ENCODE measurements at regions not wholly inside any gene's neighbourhood (a gene's known extent, or its start where the extent isn't known, plus 50 kb on each side); places are given as distances from the start of the nearest gene placed in this dataset.

DNA sequence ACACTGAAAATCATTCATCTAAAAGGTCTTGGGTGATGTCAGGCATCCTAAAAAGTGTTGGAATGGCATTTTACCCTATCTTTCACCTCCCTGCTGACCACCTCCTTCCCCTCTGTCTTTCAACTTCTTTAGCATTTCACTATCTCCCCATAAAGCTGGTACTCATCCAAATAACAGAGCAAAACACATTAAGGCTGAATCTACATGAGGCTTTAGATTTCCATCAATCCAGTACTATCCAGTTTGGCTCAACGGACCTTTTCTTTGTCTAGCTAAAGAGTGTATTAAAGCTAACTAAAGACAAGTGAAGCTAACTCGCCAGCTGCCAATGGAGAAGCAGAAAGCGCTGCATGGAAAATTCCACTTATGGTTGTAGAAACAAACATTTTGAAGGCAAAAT lies 122.5 kb upstream of the NCKAP5 start:
- Histone ChIP-seq H3K9me3 (ENCODE audit: control insufficient read depth, low read length) (peaks cover 6% of the 10 kb centered on the region), H3K4me3 (ENCODE audit: low read length) (no peak overlapping the region), H3K36me3 (ENCODE audit: control insufficient read depth, insufficient read depth, low read length, severe bottlenecking) (no peaks in the 10 kb centered on the region), H3K27me3 (replicated peaks; ENCODE audit: control insufficient read depth, insufficient read depth, low read length) (peaks cover 17% of the 10 kb centered on the region), H3K4me1 (ENCODE audit: control insufficient read depth, insufficient read depth, low read length) (no peaks in the 10 kb centered on the region), H3K9ac (ENCODE audit: low read length) (no peak overlapping the region)
- no peak for DNase-seq (ENCODE audit: low read depth)

DNA sequence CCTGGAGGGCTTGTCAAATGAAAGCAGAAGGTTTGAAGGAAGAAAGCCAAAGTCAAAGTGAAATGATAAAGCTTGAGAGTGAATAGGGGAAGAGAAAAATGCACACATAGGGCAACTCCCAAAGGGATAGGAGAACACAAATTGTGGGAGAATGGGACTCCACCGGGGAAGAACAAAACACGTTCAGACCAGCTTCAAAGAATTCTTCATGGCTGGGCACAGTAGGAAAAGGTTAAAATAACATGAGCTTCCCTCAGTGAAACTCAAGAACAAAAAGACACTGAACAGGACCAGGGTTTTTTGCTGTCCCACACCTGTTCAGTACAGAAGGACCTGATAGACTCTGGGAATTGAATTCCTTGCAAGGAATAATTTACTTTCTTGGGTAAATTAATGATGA lies 123.1 kb upstream of the NCKAP5 start:
- Histone ChIP-seq H3K36me3 (ENCODE audit: control insufficient read depth, insufficient read depth, low read length, severe bottlenecking) (no peaks in the 10 kb centered on the region), H3K4me3 (ENCODE audit: low read length) (no peak overlapping the region), H3K27me3 (replicated peaks; ENCODE audit: control insufficient read depth, insufficient read depth, low read length) (peaks cover 14% of the 10 kb centered on the region), H3K9me3 (ENCODE audit: control insufficient read depth, low read length) (peaks cover 6% of the 10 kb centered on the region), H3K9ac (ENCODE audit: low read length) (no peak overlapping the region), H3K4me1 (ENCODE audit: control insufficient read depth, insufficient read depth, low read length) (no peaks in the 10 kb centered on the region)
- no peak for DNase-seq (ENCODE audit: low read depth)

DNA sequence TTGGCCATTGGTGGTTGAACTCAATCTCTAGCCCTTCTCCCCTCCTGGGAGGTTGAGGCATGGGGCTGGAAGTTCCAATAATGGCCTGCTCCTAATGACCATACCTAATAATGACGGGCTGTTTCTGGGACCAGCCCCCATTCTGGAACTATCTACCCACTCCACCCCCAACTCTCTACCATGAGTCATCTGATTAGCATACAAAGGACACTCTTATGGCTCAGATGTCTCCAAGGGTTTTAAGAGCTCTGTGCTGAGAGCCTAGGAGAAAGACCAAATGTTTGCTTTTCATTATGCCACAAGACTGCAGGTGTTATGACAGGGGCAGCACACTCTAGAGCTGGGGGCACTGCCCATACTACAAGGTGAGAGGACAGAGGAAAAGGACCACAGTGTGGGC lies 137.0 kb upstream of the NCKAP5 start:
- no peaks in the 10 kb centered on the region for H3K4me1 ChIP-seq (ENCODE audit: control insufficient read depth, insufficient read depth, low read length)
- H3K9ac ChIP-seq (ENCODE audit: low read length), result no peak overlapping the region
- no peaks in the 10 kb centered on the region for H3K36me3 ChIP-seq (ENCODE audit: control insufficient read depth, insufficient read depth, low read length, severe bottlenecking)
- peaks cover 13% of the 10 kb centered on the region for H3K9me3 ChIP-seq (ENCODE audit: control insufficient read depth, low read length)
- DNase-seq (ENCODE audit: low read depth), result no peak
- no peaks in the 10 kb centered on the region for H3K27me3 ChIP-seq (replicated peaks; ENCODE audit: control insufficient read depth, insufficient read depth, low read length)
- H3K4me3 ChIP-seq (ENCODE audit: low read length), result no peak overlapping the region

DNA sequence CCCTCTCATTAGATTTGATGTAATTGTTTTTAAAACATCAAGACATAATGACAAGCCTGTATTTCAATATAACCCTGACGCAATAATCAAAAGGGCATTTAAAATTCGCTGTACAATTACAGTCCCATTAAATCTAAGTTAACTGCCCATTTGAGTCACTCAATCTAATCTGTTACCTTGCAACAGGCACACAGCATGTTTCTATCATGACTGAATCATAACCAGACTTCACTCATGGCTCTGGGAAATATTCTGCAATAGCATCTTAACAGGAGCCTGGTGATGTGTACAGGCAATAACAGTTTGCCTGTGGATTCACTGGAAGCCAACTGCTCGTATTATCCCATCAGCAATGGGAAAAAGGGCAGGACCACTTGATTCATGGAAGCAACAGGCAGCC lies 142.3 kb upstream of the NCKAP5 start:
- H3K36me3 ChIP-seq (ENCODE audit: control insufficient read depth, insufficient read depth, low read length, severe bottlenecking), result no peaks in the 10 kb centered on the region
- H3K4me1 ChIP-seq (ENCODE audit: control insufficient read depth, insufficient read depth, low read length), result no peaks in the 10 kb centered on the region
- H3K9ac ChIP-seq (ENCODE audit: low read length), result no peak overlapping the region
- no peak overlapping the region for H3K4me3 ChIP-seq (ENCODE audit: low read length)
- H3K27me3 ChIP-seq (replicated peaks; ENCODE audit: control insufficient read depth, insufficient read depth, low read length), result no peaks in the 10 kb centered on the region
- H3K9me3 ChIP-seq (ENCODE audit: control insufficient read depth, low read length), result peaks cover 13% of the 10 kb centered on the region
- no peak for DNase-seq (ENCODE audit: low read depth)

DNA sequence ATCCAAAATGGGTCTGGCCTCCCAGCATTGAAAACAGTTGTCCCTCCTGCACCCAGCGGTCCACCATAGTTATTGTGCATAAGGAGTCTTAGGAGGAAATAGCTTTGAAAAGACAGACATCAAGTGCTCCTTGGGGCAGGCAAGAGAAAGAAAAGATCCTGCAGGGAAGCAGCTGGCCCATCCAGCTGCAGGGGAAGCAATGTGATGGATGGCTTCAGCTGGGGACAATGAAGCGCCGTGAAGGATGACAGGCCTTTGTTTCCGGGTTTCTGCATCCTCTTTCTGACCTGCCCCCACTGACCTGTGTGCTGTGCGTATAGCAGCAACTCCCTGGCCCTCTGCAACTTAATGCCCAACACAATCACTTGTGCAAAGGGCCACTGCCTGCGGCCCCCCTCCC lies 142.9 kb upstream of the NCKAP5 start:
- Histone ChIP-seq H3K27me3 (replicated peaks; ENCODE audit: control insufficient read depth, insufficient read depth, low read length) (no peaks in the 10 kb centered on the region), H3K36me3 (ENCODE audit: control insufficient read depth, insufficient read depth, low read length, severe bottlenecking) (no peaks in the 10 kb centered on the region)
- no peak for DNase-seq (ENCODE audit: low read depth)

DNA sequence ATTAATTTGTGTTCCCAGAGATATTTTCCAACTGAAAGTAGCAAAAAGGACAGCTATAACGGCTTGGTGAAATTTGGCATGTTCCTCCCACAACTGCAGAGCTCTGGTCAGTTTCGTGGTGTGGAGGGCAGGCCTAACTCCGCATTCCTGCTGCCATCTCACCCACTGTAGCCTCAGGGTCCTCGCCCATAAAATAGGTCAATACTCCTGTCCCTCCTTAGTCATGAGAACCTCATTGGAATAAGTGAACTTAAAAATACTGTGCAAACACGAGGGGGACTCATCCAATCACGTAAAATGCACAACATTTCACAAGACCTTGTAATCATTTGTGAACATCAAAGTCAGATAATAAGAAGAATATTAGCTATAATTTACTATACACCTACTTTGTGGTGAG lies 143.5 kb upstream of the NCKAP5 start:
- no peaks in the 10 kb centered on the region for H3K36me3 ChIP-seq (ENCODE audit: control insufficient read depth, insufficient read depth, low read length, severe bottlenecking)
- H3K9ac ChIP-seq (ENCODE audit: low read length), result no peak overlapping the region
- no peaks in the 10 kb centered on the region for H3K4me1 ChIP-seq (ENCODE audit: control insufficient read depth, insufficient read depth, low read length)
- peaks cover 13% of the 10 kb centered on the region for H3K9me3 ChIP-seq (ENCODE audit: control insufficient read depth, low read length)
- no peak overlapping the region for H3K4me3 ChIP-seq (ENCODE audit: low read length)
- H3K27me3 ChIP-seq (replicated peaks; ENCODE audit: control insufficient read depth, insufficient read depth, low read length), result no peaks in the 10 kb centered on the region
- DNase-seq (ENCODE audit: low read depth), result no peak

More for the DNA sequence above, 142.9 kb upstream of the NCKAP5 start:
- Histone ChIP-seq H3K4me1 (ENCODE audit: control insufficient read depth, insufficient read depth, low read length) (no peaks in the 10 kb centered on the region), H3K9ac (ENCODE audit: low read length) (no peak overlapping the region), H3K4me3 (ENCODE audit: low read length) (no peak overlapping the region), H3K9me3 (ENCODE audit: control insufficient read depth, low read length) (peaks cover 13% of the 10 kb centered on the region)

DNA sequence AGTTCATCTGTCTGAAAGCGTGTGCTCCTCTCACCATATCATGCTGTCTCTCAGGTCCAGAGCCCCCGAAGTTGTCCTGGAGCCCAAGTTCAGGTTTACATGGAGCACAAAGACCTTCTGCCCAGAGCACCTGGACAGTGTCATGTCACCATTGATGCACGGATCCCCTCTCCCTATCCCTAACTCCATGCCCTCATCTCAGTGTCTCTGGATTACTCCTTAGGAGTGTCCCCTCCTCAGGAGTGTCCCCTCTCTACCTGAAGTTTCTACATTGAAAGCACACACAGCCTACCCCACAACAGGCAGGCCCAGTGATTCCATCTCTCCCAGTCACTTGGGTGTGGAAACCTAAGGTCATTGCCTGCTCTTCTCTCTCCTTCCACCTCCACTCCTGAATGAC lies 144.1 kb upstream of the NCKAP5 start:
- DNase-seq (ENCODE audit: low read depth), result no peak
- no peaks in the 10 kb centered on the region for H3K4me1 ChIP-seq (ENCODE audit: control insufficient read depth, insufficient read depth, low read length)
- no peaks in the 10 kb centered on the region for H3K36me3 ChIP-seq (ENCODE audit: control insufficient read depth, insufficient read depth, low read length, severe bottlenecking)
- H3K9me3 ChIP-seq (ENCODE audit: control insufficient read depth, low read length), result peaks cover 13% of the 10 kb centered on the region
- H3K4me3 ChIP-seq (ENCODE audit: low read length), result no peak overlapping the region
- no peaks in the 10 kb centered on the region for H3K27me3 ChIP-seq (replicated peaks; ENCODE audit: control insufficient read depth, insufficient read depth, low read length)
- no peak overlapping the region for H3K9ac ChIP-seq (ENCODE audit: low read length)

DNA sequence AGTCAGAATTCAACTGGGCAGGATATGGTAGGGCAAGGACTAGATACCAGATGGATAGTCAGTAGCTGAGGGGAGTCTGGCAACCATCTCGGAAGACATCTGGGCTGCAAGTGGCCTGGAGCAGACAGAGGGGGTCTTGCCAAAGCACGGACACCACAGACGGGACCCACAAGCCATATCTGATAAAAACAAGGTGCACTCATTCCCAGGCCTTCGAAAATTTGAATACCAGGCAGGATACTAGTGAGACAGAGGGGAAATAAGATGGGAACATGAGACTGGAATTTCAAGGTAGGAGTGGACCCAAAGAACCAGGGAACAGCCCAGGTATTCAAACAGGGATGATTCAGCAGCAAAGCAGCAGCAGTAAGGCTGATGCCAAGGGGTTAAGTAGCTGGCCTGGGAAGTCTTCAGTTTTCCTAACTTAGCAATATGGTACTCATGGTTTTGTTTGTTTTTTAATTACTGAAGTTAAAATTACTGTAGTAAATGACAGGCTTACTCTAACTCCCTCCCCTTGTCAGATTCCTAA lies 144.9 kb upstream of the NCKAP5 start:
- Histone ChIP-seq H3K9ac (ENCODE audit: low read length) (no peak overlapping the region), H3K27me3 (replicated peaks; ENCODE audit: control insufficient read depth, insufficient read depth, low read length) (no peaks in the 10 kb centered on the region), H3K4me3 (ENCODE audit: low read length) (no peak overlapping the region), H3K36me3 (ENCODE audit: control insufficient read depth, insufficient read depth, low read length, severe bottlenecking) (no peaks in the 10 kb centered on the region), H3K4me1 (ENCODE audit: control insufficient read depth, insufficient read depth, low read length) (no peaks in the 10 kb centered on the region), H3K9me3 (ENCODE audit: control insufficient read depth, low read length) (peaks cover 13% of the 10 kb centered on the region)
- no peak for DNase-seq (ENCODE audit: low read depth)

DNA sequence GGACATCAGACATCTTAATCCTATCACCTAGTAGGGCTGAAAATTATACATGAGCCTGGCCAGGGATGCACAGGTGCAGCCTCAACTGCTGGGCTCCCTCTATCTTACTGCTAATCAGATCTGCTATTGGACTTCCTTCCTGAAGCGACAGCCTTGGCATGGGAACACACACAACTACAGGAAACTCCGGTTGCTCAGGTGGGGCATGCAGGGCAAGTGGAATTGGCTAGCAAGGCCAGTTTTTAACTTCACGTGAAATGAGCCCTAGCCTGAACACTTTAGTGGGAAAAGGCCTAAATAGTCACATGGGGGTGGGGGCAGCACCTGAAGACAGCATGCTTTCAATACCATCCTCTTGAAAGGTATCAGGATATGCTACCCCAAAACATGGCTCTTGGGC lies 147.9 kb upstream of the NCKAP5 start:
- Histone ChIP-seq H3K4me1 (ENCODE audit: control insufficient read depth, insufficient read depth, low read length) (peaks cover 4% of the 10 kb centered on the region), H3K9ac (ENCODE audit: low read length) (no peak overlapping the region), H3K9me3 (ENCODE audit: control insufficient read depth, low read length) (no peaks in the 10 kb centered on the region), H3K36me3 (ENCODE audit: control insufficient read depth, insufficient read depth, low read length, severe bottlenecking) (no peaks in the 10 kb centered on the region), H3K27me3 (replicated peaks; ENCODE audit: control insufficient read depth, insufficient read depth, low read length) (no peaks in the 10 kb centered on the region), H3K4me3 (ENCODE audit: low read length) (no peak overlapping the region)
- no peak for DNase-seq (ENCODE audit: low read depth)

DNA sequence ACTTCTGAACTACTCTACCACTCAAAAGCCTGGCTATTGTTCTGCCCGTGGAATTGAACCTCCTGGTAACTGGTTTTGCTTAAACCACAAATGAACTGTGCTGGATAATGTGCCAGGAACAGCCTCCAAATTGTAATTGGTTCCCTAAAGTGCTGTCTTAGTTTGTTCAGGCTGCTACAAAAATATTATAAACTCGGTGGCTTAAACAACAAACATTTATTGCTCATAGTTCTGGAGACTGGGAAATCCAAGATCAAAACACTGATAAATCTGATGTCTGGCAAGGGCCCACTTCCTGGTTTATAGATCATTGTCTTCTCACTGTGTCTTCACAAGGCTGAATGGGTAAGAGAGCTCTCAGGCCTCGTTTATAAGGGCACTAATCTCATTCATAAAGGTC lies 149.2 kb upstream of the NCKAP5 start:
- Histone ChIP-seq H3K9ac (ENCODE audit: low read length) (no peak overlapping the region), H3K4me1 (ENCODE audit: control insufficient read depth, insufficient read depth, low read length) (peaks cover 4% of the 10 kb centered on the region), H3K36me3 (ENCODE audit: control insufficient read depth, insufficient read depth, low read length, severe bottlenecking) (no peaks in the 10 kb centered on the region), H3K9me3 (ENCODE audit: control insufficient read depth, low read length) (no peaks in the 10 kb centered on the region), H3K4me3 (ENCODE audit: low read length) (no peak overlapping the region), H3K27me3 (replicated peaks; ENCODE audit: control insufficient read depth, insufficient read depth, low read length) (no peaks in the 10 kb centered on the region)
- DNase-seq (ENCODE audit: low read depth), result no peak

DNA sequence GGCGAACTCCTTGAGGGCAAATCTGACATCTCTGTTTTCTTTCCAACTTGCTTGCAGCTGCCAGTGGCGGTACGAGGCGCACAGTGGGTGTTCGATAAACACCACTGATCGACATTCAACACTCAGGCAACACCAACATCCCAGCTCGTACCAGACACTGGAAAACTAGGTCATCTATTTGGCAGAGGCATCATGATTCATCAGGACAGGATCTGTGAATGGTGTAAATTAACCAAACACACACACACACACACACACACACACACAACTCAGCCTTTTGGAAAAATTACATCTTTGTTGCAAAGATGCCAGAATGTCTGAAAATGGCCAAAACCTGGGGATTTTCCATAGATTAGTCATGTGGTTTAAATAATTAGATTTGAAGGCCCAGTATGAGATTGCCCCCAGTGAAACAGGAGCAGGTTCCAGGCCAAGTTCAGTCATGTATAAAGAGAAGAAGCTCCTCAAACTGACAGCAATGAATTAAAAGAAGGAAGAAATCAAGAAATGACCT lies 150.5 kb upstream of the NCKAP5 start:
- H3K9me3 ChIP-seq (ENCODE audit: control insufficient read depth, low read length), result no peaks in the 10 kb centered on the region

DNA sequence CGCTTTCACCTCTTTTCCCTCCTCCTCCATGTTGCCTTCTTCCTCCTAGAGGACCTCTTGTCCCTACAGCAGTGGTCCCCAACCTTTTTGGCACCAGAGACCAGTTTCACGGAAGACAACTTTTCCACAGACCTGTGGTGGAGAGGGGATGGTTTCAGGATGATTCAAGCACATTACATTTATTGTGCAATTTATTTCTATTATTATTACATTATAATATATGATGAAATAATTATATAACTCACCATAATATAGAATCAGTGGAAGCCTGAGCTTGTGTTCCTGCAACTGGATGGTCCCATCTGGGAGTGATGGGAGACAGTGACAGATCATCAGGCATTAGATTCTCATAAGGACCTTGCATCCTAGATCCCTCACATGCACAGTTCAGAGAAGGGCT lies 152.2 kb upstream of the NCKAP5 start:
- no peaks in the 10 kb centered on the region for H3K36me3 ChIP-seq (ENCODE audit: control insufficient read depth, insufficient read depth, low read length, severe bottlenecking)
- no peak overlapping the region for H3K9ac ChIP-seq (ENCODE audit: low read length)
- H3K9me3 ChIP-seq (ENCODE audit: control insufficient read depth, low read length), result no peaks in the 10 kb centered on the region
- no peak overlapping the region for H3K4me3 ChIP-seq (ENCODE audit: low read length)
- no peaks in the 10 kb centered on the region for H3K27me3 ChIP-seq (replicated peaks; ENCODE audit: control insufficient read depth, insufficient read depth, low read length)
- H3K4me1 ChIP-seq (ENCODE audit: control insufficient read depth, insufficient read depth, low read length), result peaks cover 4% of the 10 kb centered on the region
- DNase-seq (ENCODE audit: low read depth), result no peak

More for the DNA sequence above, 150.5 kb upstream of the NCKAP5 start:
- no peaks in the 10 kb centered on the region for H3K27me3 ChIP-seq (replicated peaks; ENCODE audit: control insufficient read depth, insufficient read depth, low read length)
- H3K4me3 ChIP-seq (ENCODE audit: low read length), result no peak overlapping the region
- H3K9ac ChIP-seq (ENCODE audit: low read length), result no peak overlapping the region
- peaks cover 4% of the 10 kb centered on the region for H3K4me1 ChIP-seq (ENCODE audit: control insufficient read depth, insufficient read depth, low read length)
- no peaks in the 10 kb centered on the region for H3K36me3 ChIP-seq (ENCODE audit: control insufficient read depth, insufficient read depth, low read length, severe bottlenecking)
- DNase-seq (ENCODE audit: low read depth), result peak; percentile 26

Data from adipocyte (in vitro differentiated cells).